ENCODE measurements at regions not wholly inside any gene's neighbourhood (a gene's known extent, or its start where the extent isn't known, plus 50 kb on each side); places are given as distances from the start of the nearest gene placed in this dataset.

GRCh38 chr20:18979132-18979531, 165.5 kb downstream of the SCP2D1 start:
- TF ChIP-seq CTCF (IDR thresholded peaks at IDR 0.05; ENCODE audit: low read length), result no peak
- no peak for TF ChIP-seq EZH2phosphoT487 (IDR thresholded peaks at IDR 0.05; ENCODE audit: low read length)
- TF ChIP-seq EZH2 (optimal IDR thresholded peaks at IDR 0.05; ENCODE audit: low read depth, low read length), result no peak

All from MM.1S (cell line).